Hematopoietic multipotent progenitor cell treated with erythropoietin and hydrocortisone succinate and interleukin-3 and kit ligand, for 17 days (in vitro differentiated cells): ENCODE measurements at regions not wholly inside any gene's neighbourhood (a gene's known extent, or its start where the extent isn't known, plus 50 kb on each side); places are given as distances from the start of the nearest gene placed in this dataset.

Source experiments
- DNase-seq: peaks from one replicate; pipeline ENCODE4 v3.0.0-alpha.2; 2015; ENCODE audit warnings: low spot score

- no peak for DNase-seq
Measured at GRCh38 chr3:39751286-39751685, 58.1 kb upstream of the MYRIP start.

DNA sequence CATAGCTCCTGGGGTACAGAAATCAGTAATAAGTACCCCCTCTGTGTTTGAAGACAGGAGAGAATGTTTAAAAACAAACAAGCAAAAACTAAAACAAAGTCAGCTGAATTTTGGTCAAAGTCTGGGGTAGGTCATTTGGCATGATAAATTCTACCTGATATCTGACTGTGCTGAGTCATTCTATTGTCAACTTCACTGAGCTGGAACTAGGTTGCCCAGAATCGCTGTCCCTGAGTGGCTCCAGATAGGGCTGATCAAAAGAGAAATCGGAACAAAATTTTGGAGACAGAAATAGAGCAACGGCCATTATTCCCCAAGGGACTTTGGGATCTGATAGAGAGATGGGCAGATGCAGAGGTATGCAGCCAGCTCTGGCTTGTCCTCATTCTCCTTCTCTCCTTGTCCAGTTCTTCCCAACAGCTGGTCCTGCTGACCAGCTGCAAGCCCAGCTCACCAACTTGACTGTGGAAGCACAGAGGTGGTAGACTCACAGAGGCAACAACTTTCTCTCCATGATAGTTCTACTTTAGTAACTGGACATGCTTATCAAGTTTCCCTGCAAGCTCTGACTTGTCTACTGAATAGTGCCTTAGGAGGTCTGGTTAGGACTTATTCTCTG, 57.3 kb upstream of the MYRIP start:
- no peak for DNase-seq

DNA sequence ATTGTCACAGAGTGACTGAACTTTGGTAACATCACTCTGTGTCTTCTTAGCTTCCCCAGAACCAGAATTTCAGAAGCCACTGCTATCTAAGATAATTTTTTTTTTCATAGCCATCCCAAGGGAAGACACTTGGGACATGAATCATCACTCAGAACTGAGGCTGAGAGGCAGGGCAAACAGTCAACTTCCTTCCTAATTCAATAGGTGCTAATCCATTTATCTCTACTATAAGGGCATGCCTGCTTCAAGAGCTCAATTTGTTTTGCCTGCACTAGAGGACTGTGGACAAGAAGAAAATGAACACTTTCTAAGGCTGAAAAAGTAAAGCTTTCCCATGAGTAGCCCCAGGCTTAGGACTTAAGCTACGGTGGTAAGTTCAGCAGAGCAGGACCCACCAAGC, 56.7 kb upstream of the MYRIP start:
- no peak for DNase-seq

DNA sequence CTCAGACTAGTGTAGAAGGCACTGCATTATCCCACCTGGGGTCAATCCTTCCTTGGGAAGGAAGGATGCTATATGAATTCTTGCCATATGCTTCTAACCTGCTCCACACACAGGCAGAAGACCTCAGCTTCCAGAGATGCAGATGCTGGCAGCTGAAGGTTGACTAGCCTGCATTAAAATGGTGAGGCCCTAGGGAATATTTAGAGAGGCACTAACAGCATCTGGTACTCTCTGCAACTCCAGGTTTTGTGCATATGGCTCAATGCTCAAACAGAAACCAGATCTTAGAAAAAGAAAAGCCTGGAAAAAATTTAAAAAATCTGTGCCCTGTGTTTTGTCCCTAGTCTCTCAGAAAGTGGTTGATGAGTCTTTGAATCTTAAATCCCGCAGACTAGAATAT, 56.0 kb upstream of the MYRIP start:
- DNase-seq: no peak

GRCh38 chr3:39754549-39754948, 54.9 kb upstream of the MYRIP start:
- DNase-seq: no peak

- DNase-seq: no peak
Measured at GRCh38 chr3:39755100-39755499, 54.3 kb upstream of the MYRIP start.

GRCh38 chr3:39757307-39757706, 52.1 kb upstream of the MYRIP start:
- no peak for DNase-seq
